Keratinocyte (primary cell): ENCODE measurements at regions not wholly inside any gene's neighbourhood (a gene's known extent, or its start where the extent isn't known, plus 50 kb on each side); places are given as distances from the start of the nearest gene placed in this dataset.

ENCODE experiments used
- DNase-seq: peaks from one replicate; pipeline ENCODE4 v3.0.0-alpha.2; 2011; ENCODE audit warnings: low read depth, missing footprints, low spot score
- FAIRE-seq: peaks from 2 replicates; lab custom pipeline; 2011; peaks lifted over from hg19 to GRCh38; lab: Jason Lieb, UNC
- H2AFZ ChIP-seq: 2 replicates; pipeline ENCODE4 v1.6.0; 2012; ENCODE audit warnings: low read length, control low read depth, inconsistent platforms; ENCODE audit not compliant: control insufficient read depth
- H3K27ac ChIP-seq: 2 replicates; pipeline ENCODE4 v1.5.1; 2011; ENCODE audit warnings: low read length; ENCODE audit not compliant: control insufficient read depth, insufficient read depth
- H3K27me3 ChIP-seq: 3 replicates; pipeline ENCODE4 v1.6.0; 2011; ENCODE audit warnings: low read length; ENCODE audit not compliant: control insufficient read depth, insufficient read depth; ENCODE audit errors: extremely low read depth
- H3K36me3 ChIP-seq, 2 experiments: 2 replicates in 1 of 2; 3 replicates in 1 of 2; pipeline ENCODE4 v1.5.1; 2011; ENCODE audit warnings: low read length in 2 of 2, mild to moderate bottlenecking in 1 of 2; ENCODE audit not compliant: control insufficient read depth in 2 of 2, insufficient read depth in 2 of 2; ENCODE audit errors: extremely low read depth in 1 of 2
- H3K4me1 ChIP-seq: 3 replicates; pipeline ENCODE4 v1.5.1; 2011; ENCODE audit warnings: low read length; ENCODE audit not compliant: control insufficient read depth, insufficient read depth; ENCODE audit errors: extremely low read depth
- H3K4me2 ChIP-seq: 3 replicates; pipeline ENCODE4 v1.6.0; 2011; ENCODE audit warnings: low read depth, low read length; ENCODE audit not compliant: control insufficient read depth, insufficient read depth; ENCODE audit errors: extremely low read depth
- H3K4me3 ChIP-seq, 3 experiments: fragments of 200-600 bp in 1 of 3; sonication (generic) in 1 of 3; 2 replicates in 2 of 3; 3 replicates in 1 of 3; pipeline ENCODE4 v1.5.1; 2011 to 2016; ENCODE audit warnings: low read length in 3 of 3, mild to moderate bottlenecking in 3 of 3, control low read depth in 2 of 3, inconsistent platforms in 1 of 3, low read depth in 1 of 3, mixed read lengths in 1 of 3, mixed run types in 1 of 3, moderate library complexity in 1 of 3; ENCODE audit not compliant: control insufficient read depth in 2 of 3, insufficient read depth in 2 of 3; ENCODE audit errors: extremely low read depth in 1 of 3
- H3K79me2 ChIP-seq: 2 replicates; pipeline ENCODE4 v1.6.0; 2012; ENCODE audit warnings: low read length; ENCODE audit not compliant: control insufficient read depth, insufficient read depth
- H3K9ac ChIP-seq: 3 replicates; pipeline ENCODE4 v1.6.0; 2011; ENCODE audit warnings: low read length; ENCODE audit not compliant: control insufficient read depth, insufficient read depth; ENCODE audit errors: extremely low read depth
- H3K9me1 ChIP-seq: 3 replicates; pipeline ENCODE4 v1.6.0; 2011; ENCODE audit warnings: low read length; ENCODE audit not compliant: control insufficient read depth, insufficient read depth; ENCODE audit errors: extremely low read depth
- H3K9me3 ChIP-seq: 2 replicates; pipeline ENCODE4 v1.5.1; 2012; ENCODE audit warnings: low read depth, low read length; ENCODE audit not compliant: control insufficient read depth
- H4K20me1 ChIP-seq: 3 replicates; pipeline ENCODE4 v1.6.0; 2011; ENCODE audit warnings: low read length; ENCODE audit not compliant: control insufficient read depth, insufficient read depth; ENCODE audit errors: extremely low read depth
- CTCF ChIP-seq, 3 experiments: IDR thresholded peaks in 1 of 3; conservative IDR thresholded peaks in 1 of 3; optimal IDR thresholded peaks in 1 of 3; 2 replicates in 2 of 3; 3 replicates in 1 of 3; pipeline versions ENCODE3 to v1.5.1; 2011; ENCODE audit warnings: low read length in 3 of 3, mild to moderate bottlenecking in 3 of 3, moderate library complexity in 2 of 3, control low read depth in 1 of 3, inconsistent platforms in 1 of 3; ENCODE audit not compliant: insufficient read depth in 2 of 3; ENCODE audit errors: extremely low read depth in 1 of 3
- EZH2 ChIP-seq: IDR thresholded peaks from one replicate; pipeline ENCODE4 v1.6.1; 2012; ENCODE audit warnings: inconsistent platforms, mild to moderate bottlenecking, low read length, moderate library complexity
- dilution Hi-C: fragments of 300-500 bp; cut with MboI; formaldehyde crosslinking; loops from one replicate; pipeline ENCODE4 v1.7.0; 2020; ENCODE audit warnings: low sequenced_read_pairs; ENCODE audit not compliant: extremely low pct_ligation_motif_present

GRCh38 chr13:73325723-73326558 lies 267.1 kb downstream of the KLF5 start:
- H3K27me3 ChIP-seq, result no peaks in the 10 kb centered on the region
- no peaks in the 10 kb centered on the region for H3K9me3 ChIP-seq
- TF ChIP-seq CTCF (optimal IDR thresholded peaks at IDR 0.05 in 1 of 3, IDR thresholded peaks at IDR 0.05 in 1 of 3, conservative IDR thresholded peaks at IDR 0.05 in 1 of 3; ENCODE audit: extremely low read depth in 1 of 3, insufficient read depth in 2 of 3, low read length in 3 of 3) (no peak), EZH2 (no peak)
- DNase-seq (no peak), FAIRE-seq (peak; percentile 70)
- no peak overlapping the region for H3K9ac ChIP-seq
- no peaks in the 10 kb centered on the region for H4K20me1 ChIP-seq
- peak overlapping the region; percentile 19 for H3K27ac ChIP-seq
- peaks cover 13% of the 10 kb centered on the region for H3K4me1 ChIP-seq
- H3K4me3 ChIP-seq, result no peak overlapping the region
- dilution Hi-C loops, result no loop called here
- H3K4me2 ChIP-seq, result peak overlapping the region; percentile 22
- no peaks in the 10 kb centered on the region for H3K79me2 ChIP-seq
- no peaks in the 10 kb centered on the region for H3K9me1 ChIP-seq
- H3K36me3 ChIP-seq, result no peaks in the 10 kb centered on the region
- H2AFZ ChIP-seq, result no peak overlapping the region

GRCh38 chr13:73324842-73325722 lies 266.3 kb downstream of the KLF5 start:
- Histone ChIP-seq H2AFZ (no peak overlapping the region), H3K27ac (no peak overlapping the region), H3K9me1 (no peaks in the 10 kb centered on the region), H3K36me3 (no peaks in the 10 kb centered on the region), H3K79me2 (no peaks in the 10 kb centered on the region), H3K9ac (no peak overlapping the region), H3K4me2 (peak overlapping the region; percentile 22), H3K4me3 (no peak overlapping the region), H4K20me1 (no peaks in the 10 kb centered on the region), H3K9me3 (no peaks in the 10 kb centered on the region), H3K4me1 (peaks cover 13% of the 10 kb centered on the region), H3K27me3 (no peaks in the 10 kb centered on the region)
- TF ChIP-seq EZH2, result no peak
- TF ChIP-seq CTCF (optimal IDR thresholded peaks at IDR 0.05 in 1 of 3, IDR thresholded peaks at IDR 0.05 in 1 of 3, conservative IDR thresholded peaks at IDR 0.05 in 1 of 3; ENCODE audit: extremely low read depth in 1 of 3, insufficient read depth in 2 of 3, low read length in 3 of 3), result no peak
- DNase-seq, result no peak
- FAIRE-seq, result no peak
- dilution Hi-C loops, result no loop called here
